Epithelial cell of prostate (primary cell): ENCODE measurements at regions not wholly inside any gene's neighbourhood (a gene's known extent, or its start where the extent isn't known, plus 50 kb on each side); places are given as distances from the start of the nearest gene placed in this dataset.
A peak's percentile ranks its signal among the peaks of the same experiment; 100 is the strongest.
"Not testable (repeated sequence)": the region's sequence is repeated elsewhere in the genome, so short reads cannot be mapped to it uniquely, and the experiment has no call there.

Experiments
- DNase-seq: peaks from one replicate; pipeline ENCODE4 v3.0.0-alpha.2; 2011; ENCODE audit warnings: low read depth, low spot score
- H3K27ac ChIP-seq: fragments of 450-650 bp; 2 replicates; pipeline ENCODE4 v1.5.1; 2017; ENCODE audit warnings: mild to moderate bottlenecking

- H3K27ac ChIP-seq, result no peak overlapping the region
- DNase-seq, result no peak
Measured at GRCh38 chr5:4001758-4002533, 406.3 kb downstream of the IRX1 start.

- no peak for DNase-seq
Measured at GRCh38 chr5:4005335-4005734, 409.7 kb downstream of the IRX1 start.

GRCh38 chr5:4007001-4007400 lies 411.4 kb downstream of the IRX1 start:
- no peak overlapping the region for H3K27ac ChIP-seq
- no peak for DNase-seq

More at GRCh38 chr5:4005335-4005734, 409.7 kb downstream of the IRX1 start:
- no peak overlapping the region for H3K27ac ChIP-seq

- no peak overlapping the region for H3K27ac ChIP-seq
- DNase-seq, result no peak
Measured at GRCh38 chr5:4011943-4012342, 416.3 kb downstream of the IRX1 start.

GRCh38 chr5:4013106-4013898 lies 417.7 kb downstream of the IRX1 start:
- no peak overlapping the region for H3K27ac ChIP-seq
- DNase-seq, result no peak

GRCh38 chr5:4015709-4016108 lies 420.1 kb downstream of the IRX1 start:
- H3K27ac ChIP-seq, result no peak overlapping the region
- no peak for DNase-seq

GRCh38 chr5:4017076-4017803 lies 421.6 kb downstream of the IRX1 start:
- no peak for DNase-seq
- no peak overlapping the region for H3K27ac ChIP-seq

GRCh38 chr5:4018007-4018406 lies 422.4 kb downstream of the IRX1 start:
- no peak for DNase-seq

GRCh38 chr5:4019009-4019769 lies 423.6 kb downstream of the IRX1 start:
- peak overlapping the region; percentile 10 for H3K27ac ChIP-seq
- DNase-seq, result peak; percentile 5

More at GRCh38 chr5:4018007-4018406, 422.4 kb downstream of the IRX1 start:
- no peak overlapping the region for H3K27ac ChIP-seq

- DNase-seq, result no peak
- peak overlapping the region; percentile 10 for H3K27ac ChIP-seq
Measured at GRCh38 chr5:4019841-4020240, 424.2 kb downstream of the IRX1 start.

- H3K27ac ChIP-seq, result no peak overlapping the region
- no peak for DNase-seq
Measured at GRCh38 chr5:4020400-4020799, 424.8 kb downstream of the IRX1 start.

- no peak overlapping the region for H3K27ac ChIP-seq
- DNase-seq, result no peak
Measured at GRCh38 chr5:4022056-4022670, 426.5 kb downstream of the IRX1 start.

- DNase-seq, result no peak
- no peak overlapping the region for H3K27ac ChIP-seq
Measured at GRCh38 chr5:4023091-4023752, 427.6 kb downstream of the IRX1 start.

- no peak for DNase-seq
Measured at GRCh38 chr5:4023753-4024335, 428.2 kb downstream of the IRX1 start.

GRCh38 chr5:4027088-4027734 lies 431.6 kb downstream of the IRX1 start:
- H3K27ac ChIP-seq, result no peak overlapping the region
- no peak for DNase-seq

More at GRCh38 chr5:4023753-4024335, 428.2 kb downstream of the IRX1 start:
- no peak overlapping the region for H3K27ac ChIP-seq

GRCh38 chr5:4028384-4028783 lies 432.8 kb downstream of the IRX1 start:
- no peak overlapping the region for H3K27ac ChIP-seq
- no peak for DNase-seq

- not testable (repeated sequence) for H3K27ac ChIP-seq, DNase-seq
Measured at GRCh38 chr5:4033546-4033945, 437.9 kb downstream of the IRX1 start.

- DNase-seq, result no peak
- H3K27ac ChIP-seq, result no peak overlapping the region
Measured at GRCh38 chr5:4036861-4037260, 441.2 kb downstream of the IRX1 start.
